NB4 (cell line): ENCODE measurements at regions not wholly inside any gene's neighbourhood (a gene's known extent, or its start where the extent isn't known, plus 50 kb on each side); places are given as distances from the start of the nearest gene placed in this dataset.
A peak's percentile ranks its signal among the peaks of the same experiment; 100 is the strongest.

Experiments used
- CTCF ChIP-seq: IDR thresholded peaks from one replicate; pipeline ENCODE4 v1.5.1; 2012; ENCODE audit warnings: low read depth, low read length
- MYC ChIP-seq: IDR thresholded peaks from 2 replicates; pipeline ENCODE4 v1.6.1; 2011; ENCODE audit warnings: low read depth, low read length
- POLR2A ChIP-seq: IDR thresholded peaks from 2 replicates; pipeline ENCODE4 v1.6.1; 2011; ENCODE audit warnings: mild to moderate bottlenecking; ENCODE audit not compliant: insufficient read length; ENCODE audit errors: extremely low read depth

GRCh38 chrX:101799387-101799786 lies 132.4 kb downstream of the ZMAT1 start:
- peak; percentile 43 for TF ChIP-seq CTCF
- no peak for TF ChIP-seq POLR2A
- no peak for TF ChIP-seq MYC
